SK-N-SH (cell line): ENCODE measurements at regions not wholly inside any gene's neighbourhood (a gene's known extent, or its start where the extent isn't known, plus 50 kb on each side); places are given as distances from the start of the nearest gene placed in this dataset.
A peak's percentile ranks its signal among the peaks of the same experiment; 100 is the strongest.

Source experiments
- CTCF ChIA-PET: fragments of 300-600, 350-600 bp; formaldehyde crosslinking; extraction: SDS; loops from one replicate; lab custom pipeline; 2021; lab: Yijun Ruan, JAX
- POLR2A ChIA-PET: fragments of 350-600 bp; sonication (Branson Sonifier 250); formaldehyde crosslinking; extraction: SDS; loops from one replicate; lab custom pipeline; 2020; ENCODE audit warnings: antibody characterized with exemption, inconsistent platforms; lab: Yijun Ruan, JAX
- DNase-seq: peaks from one replicate; pipeline ENCODE4 v3.0.0; 2012
- H2AFZ ChIP-seq: fragments of 200-600 bp; sonication (generic); 2 replicates; pipeline ENCODE4 v1.8.1; 2016; ENCODE audit warnings: antibody characterized with exemption, mild to moderate bottlenecking, low read depth
- H3F3A ChIP-seq: fragments of 200-600 bp; sonication (generic); replicated peaks from 2 replicates; pipeline ENCODE3; 2016; ENCODE audit warnings: antibody characterized with exemption, mild to moderate bottlenecking; ENCODE audit not compliant: insufficient read depth
- H3K27ac ChIP-seq, 2 experiments: fragments of 200-500 bp in 1 of 2; fragments of 200-600 bp in 1 of 2; sonication (Bioruptor generic) in 1 of 2; sonication (generic), shearing (Covaris generic) in 1 of 2; 2 replicates each; pipeline versions ENCODE4 v1.5.1 to v1.6.1; 2014 to 2016; ENCODE audit warnings: low read depth in 2 of 2, inconsistent platforms in 1 of 2, low read length in 1 of 2, mild to moderate bottlenecking in 1 of 2, mixed read lengths in 1 of 2
- H3K27me3 ChIP-seq: fragments of 200-600 bp; sonication (generic), shearing (Covaris generic); 2 replicates; pipeline ENCODE4 v1.6.1; 2016; ENCODE audit warnings: mixed run types; ENCODE audit not compliant: insufficient read depth
- H3K36me3 ChIP-seq, 2 experiments: fragments of 200-500 bp in 1 of 2; fragments of 200-600 bp in 1 of 2; sonication (Bioruptor generic) in 1 of 2; sonication (generic) in 1 of 2; replicated peaks in 1 of 2; 2 replicates each; pipeline versions ENCODE3 to v1.5.1; 2014 to 2016; ENCODE audit warnings: low read length in 1 of 2, mild to moderate bottlenecking in 1 of 2; ENCODE audit not compliant: insufficient read depth in 2 of 2, control insufficient read depth in 1 of 2
- H3K4me1 ChIP-seq, 2 experiments: fragments of 200-500 bp in 1 of 2; fragments of 200-600 bp in 1 of 2; sonication (Bioruptor generic) in 1 of 2; sonication (generic), shearing (Covaris generic) in 1 of 2; 2 replicates each; pipeline versions ENCODE4 v1.5.1 to v1.6.1; 2014 to 2016; ENCODE audit warnings: low read depth in 1 of 2, low read length in 1 of 2, mixed run types in 1 of 2; ENCODE audit not compliant: insufficient read depth in 2 of 2, control insufficient read depth in 1 of 2
- H3K4me2 ChIP-seq: fragments of 200-600 bp; sonication (generic), shearing (Covaris generic); 2 replicates; pipeline ENCODE4 v1.6.1; 2017; ENCODE audit warnings: mixed run types
- H3K4me3 ChIP-seq, 2 experiments: fragments of 200-500 bp in 1 of 2; fragments of 200-600 bp in 1 of 2; sonication (Bioruptor generic) in 1 of 2; sonication (generic), shearing (Covaris generic) in 1 of 2; 2 replicates each; pipeline versions ENCODE4 v1.5.1 to v1.8.1; 2014 to 2016; ENCODE audit warnings: low read depth in 2 of 2, inconsistent platforms in 1 of 2, low read length in 1 of 2, mild to moderate bottlenecking in 1 of 2, mixed read lengths in 1 of 2, moderate library complexity in 1 of 2
- H3K79me2 ChIP-seq: fragments of 200-600 bp; sonication (generic); 2 replicates; pipeline ENCODE4 v1.8.1; 2017; ENCODE audit warnings: mild to moderate bottlenecking; ENCODE audit not compliant: insufficient read depth
- H3K9ac ChIP-seq: fragments of 200-600 bp; sonication (generic); 2 replicates; pipeline ENCODE4 v1.6.1; 2017; ENCODE audit warnings: mixed run types
- H3K9me2 ChIP-seq: fragments of 200-600 bp; sonication (generic); 2 replicates; pipeline ENCODE4 v1.6.1; 2017; ENCODE audit warnings: mixed run types
- H3K9me3 ChIP-seq: fragments of 200-600 bp; sonication (generic); 2 replicates; pipeline ENCODE4 v1.6.1; 2017; ENCODE audit warnings: mixed run types, mild to moderate bottlenecking, moderate library complexity
- H4K20me1 ChIP-seq: fragments of 200-600 bp; sonication (generic); 2 replicates; pipeline ENCODE4 v1.6.1; 2017; ENCODE audit warnings: mild to moderate bottlenecking, mixed run types; ENCODE audit not compliant: insufficient read depth
- CHD2 ChIP-seq: fragments of 150-350 bp; IDR thresholded peaks from 2 replicates; pipeline ENCODE4 v1.6.1; 2018; ENCODE audit warnings: low read length; ENCODE audit not compliant: partially characterized antibody
- ELF1 ChIP-seq: IDR thresholded peaks from 2 replicates; pipeline ENCODE4 v1.4.0; 2012
- EP300 ChIP-seq, 2 experiments: IDR thresholded peaks; 2 replicates each; pipeline versions ENCODE4 v1.4.0 to v1.6.1; 2012; ENCODE audit warnings: borderline replicate concordance in 1 of 2, low read depth in 1 of 2, low read length in 1 of 2
- EZH2phosphoT487 ChIP-seq: fragments of 200-600 bp; sonication (generic); IDR thresholded peaks from 2 replicates; pipeline ENCODE4 v1.6.1; 2017; ENCODE audit warnings: low read depth, mixed run types, mild to moderate bottlenecking, antibody characterized with exemption, moderate library complexity, borderline replicate concordance
- FOSL2 ChIP-seq: IDR thresholded peaks from 2 replicates; pipeline ENCODE4 v1.4.0; 2012; ENCODE audit warnings: low read depth, mild to moderate bottlenecking, moderate library complexity, borderline replicate concordance
- GATA2 ChIP-seq: sonication (generic); formaldehyde crosslinking; IDR thresholded peaks from 2 replicates; pipeline ENCODE4 v1.5.0; 2020; ENCODE audit warnings: mild to moderate bottlenecking, missing genetic modification reagents
- IRF3 ChIP-seq: fragments of 150-350 bp; IDR thresholded peaks from 2 replicates; pipeline ENCODE4 v1.6.1; 2016; ENCODE audit warnings: mild to moderate bottlenecking, low read depth, low read length
- JUND ChIP-seq: IDR thresholded peaks from 2 replicates; pipeline ENCODE4 v1.4.0; 2012
- MAX ChIP-seq: IDR thresholded peaks from 2 replicates; pipeline ENCODE4 v1.4.0; 2012; ENCODE audit warnings: low read depth
- MEF2A ChIP-seq: IDR thresholded peaks from 2 replicates; pipeline ENCODE4 v1.4.0; 2012; ENCODE audit warnings: low read depth, borderline replicate concordance
- MXI1 ChIP-seq: IDR thresholded peaks from 2 replicates; pipeline ENCODE4 v1.6.1; 2012; ENCODE audit warnings: mild to moderate bottlenecking, low read depth, low read length, improper control_type of control experiment
- NFIC ChIP-seq: IDR thresholded peaks from 2 replicates; pipeline ENCODE4 v1.4.0; 2012; ENCODE audit warnings: borderline replicate concordance
- NRF1 ChIP-seq: IDR thresholded peaks from 2 replicates; pipeline ENCODE4 v1.6.1; 2012; ENCODE audit warnings: low read depth, mild to moderate bottlenecking, low read length
- POLR2AphosphoS5 ChIP-seq: IDR thresholded peaks from 2 replicates; pipeline ENCODE4 v1.6.1; 2012; ENCODE audit warnings: low read depth, low read length
- RCOR1 ChIP-seq: fragments of 150-350 bp; IDR thresholded peaks from 2 replicates; pipeline ENCODE4 v1.6.1; 2017; ENCODE audit warnings: antibody characterized with exemption, low read length
- RFX5 ChIP-seq: IDR thresholded peaks from 2 replicates; pipeline ENCODE4 v1.6.1; 2012; ENCODE audit warnings: mild to moderate bottlenecking, improper control_type of control experiment, low read length
- RXRA ChIP-seq: IDR thresholded peaks from 2 replicates; pipeline ENCODE4 v1.4.0; 2012; ENCODE audit warnings: low read depth, mild to moderate bottlenecking, borderline replicate concordance
- SIN3A ChIP-seq: IDR thresholded peaks from 2 replicates; pipeline ENCODE4 v1.6.1; 2012; ENCODE audit warnings: low read depth, mild to moderate bottlenecking, low read length, moderate library complexity, borderline replicate concordance
- SMC3 ChIP-seq: IDR thresholded peaks from 2 replicates; pipeline ENCODE4 v1.6.1; 2012; ENCODE audit warnings: low read depth, low read length, improper control_type of control experiment
- TAF1 ChIP-seq: IDR thresholded peaks from 2 replicates; pipeline ENCODE4 v1.6.1; 2012; ENCODE audit warnings: low read depth, mild to moderate bottlenecking, low read length, moderate library complexity, borderline replicate concordance
- TCF12 ChIP-seq: IDR thresholded peaks from 2 replicates; pipeline ENCODE4 v1.4.0; 2012
- TEAD4 ChIP-seq: IDR thresholded peaks from 2 replicates; pipeline ENCODE4 v1.4.0; 2012; ENCODE audit warnings: mild to moderate bottlenecking, borderline replicate concordance; ENCODE audit not compliant: insufficient read depth
- USF2 ChIP-seq: fragments of 150-350 bp; IDR thresholded peaks from 2 replicates; pipeline ENCODE4 v1.6.1; 2017; ENCODE audit warnings: antibody characterized with exemption, low read length, low read depth, borderline replicate concordance
- YY1 ChIP-seq: IDR thresholded peaks from 2 replicates; pipeline ENCODE4 v1.4.0; 2012; ENCODE audit warnings: low read depth, mild to moderate bottlenecking
- WGBS: methylation state at CpG from one replicate; pipeline ENCODE4 v1.1.6; 2017; ENCODE audit warnings: low lambda C conversion rate; 5-methylcytosine and 5-hydroxymethylcytosine counted together
- TF ChIP-seq, protein P1 (sequence below): fragments of 200-600 bp; sonication (generic); IDR thresholded peaks from 2 replicates; pipeline ENCODE4 v1.6.1; 2017; ENCODE audit warnings: antibody characterized with exemption, mild to moderate bottlenecking, moderate library complexity
- TF ChIP-seq, protein P2 (sequence below): IDR thresholded peaks from 2 replicates; pipeline ENCODE4 v1.4.0; 2012; ENCODE audit warnings: low read depth, borderline replicate concordance
- TF ChIP-seq, protein P3 (sequence below): IDR thresholded peaks from 2 replicates; pipeline ENCODE4 v1.4.0; 2012; ENCODE audit warnings: low read depth, borderline replicate concordance
- TF ChIP-seq, protein P4 (sequence below): IDR thresholded peaks from 2 replicates; pipeline ENCODE4; 2012

- Histone ChIP-seq H3K4me2 (peak overlapping the region; percentile 39; the same call in 1 of the 2 replicates), H3K4me1 (peaks cover 20 to 28% of the 10 kb centered on the region in 2 experiments; a peak in 3 of 4 replicates), H3K79me2 (no peaks in the 10 kb centered on the region), H3K9me2 (no peaks in the 10 kb centered on the region), H3K27ac (peak overlapping the region in 1 of 2 experiments; percentile 28; a peak in 1 of 4 replicates), H3K9ac (no peak overlapping the region), H3K27me3 (no peaks in the 10 kb centered on the region), H3F3A (peaks cover 9% of the 10 kb centered on the region), H3K36me3 (no peaks in the 10 kb centered on the region), H2AFZ (no peak overlapping the region; the same call in 1 of the 2 replicates), H4K20me1 (no peaks in the 10 kb centered on the region), H3K4me3 (no peak overlapping the region), H3K9me3 (no peaks in the 10 kb centered on the region)
- CTCF ChIA-PET = interaction anchor here (1.2 to 2.1 kb wide), 3 partner anchors 30 to 118 kb away, joined by 3 to 8 read pairs (median 3); no protein-coding TSS in a partner anchor
- no peak for TF ChIP-seq SMC3
- no peak for TF ChIP-seq FOSL2
- TF ChIP-seq, protein P1, sequence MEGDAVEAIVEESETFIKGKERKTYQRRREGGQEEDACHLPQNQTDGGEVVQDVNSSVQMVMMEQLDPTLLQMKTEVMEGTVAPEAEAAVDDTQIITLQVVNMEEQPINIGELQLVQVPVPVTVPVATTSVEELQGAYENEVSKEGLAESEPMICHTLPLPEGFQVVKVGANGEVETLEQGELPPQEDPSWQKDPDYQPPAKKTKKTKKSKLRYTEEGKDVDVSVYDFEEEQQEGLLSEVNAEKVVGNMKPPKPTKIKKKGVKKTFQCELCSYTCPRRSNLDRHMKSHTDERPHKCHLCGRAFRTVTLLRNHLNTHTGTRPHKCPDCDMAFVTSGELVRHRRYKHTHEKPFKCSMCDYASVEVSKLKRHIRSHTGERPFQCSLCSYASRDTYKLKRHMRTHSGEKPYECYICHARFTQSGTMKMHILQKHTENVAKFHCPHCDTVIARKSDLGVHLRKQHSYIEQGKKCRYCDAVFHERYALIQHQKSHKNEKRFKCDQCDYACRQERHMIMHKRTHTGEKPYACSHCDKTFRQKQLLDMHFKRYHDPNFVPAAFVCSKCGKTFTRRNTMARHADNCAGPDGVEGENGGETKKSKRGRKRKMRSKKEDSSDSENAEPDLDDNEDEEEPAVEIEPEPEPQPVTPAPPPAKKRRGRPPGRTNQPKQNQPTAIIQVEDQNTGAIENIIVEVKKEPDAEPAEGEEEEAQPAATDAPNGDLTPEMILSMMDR = no peak
- TF ChIP-seq NFIC = no peak
- TF ChIP-seq, protein P2, sequence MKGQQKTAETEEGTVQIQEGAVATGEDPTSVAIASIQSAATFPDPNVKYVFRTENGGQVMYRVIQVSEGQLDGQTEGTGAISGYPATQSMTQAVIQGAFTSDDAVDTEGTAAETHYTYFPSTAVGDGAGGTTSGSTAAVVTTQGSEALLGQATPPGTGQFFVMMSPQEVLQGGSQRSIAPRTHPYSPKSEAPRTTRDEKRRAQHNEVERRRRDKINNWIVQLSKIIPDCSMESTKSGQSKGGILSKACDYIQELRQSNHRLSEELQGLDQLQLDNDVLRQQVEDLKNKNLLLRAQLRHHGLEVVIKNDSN = no peak
- no peak for TF ChIP-seq TAF1
- no peak for TF ChIP-seq IRF3
- TF ChIP-seq JUND = no peak
- TF ChIP-seq ELF1 = no peak
- TF ChIP-seq RFX5 = no peak
- no peak for TF ChIP-seq EZH2phosphoT487
- peak; percentile 61 for TF ChIP-seq TCF12
- no peak for TF ChIP-seq MXI1
- TF ChIP-seq EP300 (IDR thresholded peaks at IDR 0.05; ENCODE audit: borderline replicate concordance in 1 of 2, low read depth in 1 of 2, low read length in 1 of 2) = no peak
- TF ChIP-seq RCOR1 = no peak
- 0 out of 2 replicates have a peak, but pooled peaks have one; percentile 31 for TF ChIP-seq MAX
- TF ChIP-seq MEF2A = no peak
- TF ChIP-seq YY1 = no peak
- no peak for TF ChIP-seq GATA2 (CRISPR knock-in tag)
- no peak for TF ChIP-seq CHD2
- TF ChIP-seq RXRA = peak; percentile 96
- TF ChIP-seq, protein P3, sequence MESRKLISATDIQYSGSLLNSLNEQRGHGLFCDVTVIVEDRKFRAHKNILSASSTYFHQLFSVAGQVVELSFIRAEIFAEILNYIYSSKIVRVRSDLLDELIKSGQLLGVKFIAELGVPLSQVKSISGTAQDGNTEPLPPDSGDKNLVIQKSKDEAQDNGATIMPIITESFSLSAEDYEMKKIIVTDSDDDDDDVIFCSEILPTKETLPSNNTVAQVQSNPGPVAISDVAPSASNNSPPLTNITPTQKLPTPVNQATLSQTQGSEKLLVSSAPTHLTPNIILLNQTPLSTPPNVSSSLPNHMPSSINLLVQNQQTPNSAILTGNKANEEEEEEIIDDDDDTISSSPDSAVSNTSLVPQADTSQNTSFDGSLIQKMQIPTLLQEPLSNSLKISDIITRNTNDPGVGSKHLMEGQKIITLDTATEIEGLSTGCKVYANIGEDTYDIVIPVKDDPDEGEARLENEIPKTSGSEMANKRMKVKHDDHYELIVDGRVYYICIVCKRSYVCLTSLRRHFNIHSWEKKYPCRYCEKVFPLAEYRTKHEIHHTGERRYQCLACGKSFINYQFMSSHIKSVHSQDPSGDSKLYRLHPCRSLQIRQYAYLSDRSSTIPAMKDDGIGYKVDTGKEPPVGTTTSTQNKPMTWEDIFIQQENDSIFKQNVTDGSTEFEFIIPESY = no peak
- no peak for TF ChIP-seq SIN3A
- peak; percentile 44; the same call in 1 of the 2 replicates for TF ChIP-seq TEAD4
- no peak for TF ChIP-seq POLR2AphosphoS5
- TF ChIP-seq NRF1 = no peak
- TF ChIP-seq, protein P4, sequence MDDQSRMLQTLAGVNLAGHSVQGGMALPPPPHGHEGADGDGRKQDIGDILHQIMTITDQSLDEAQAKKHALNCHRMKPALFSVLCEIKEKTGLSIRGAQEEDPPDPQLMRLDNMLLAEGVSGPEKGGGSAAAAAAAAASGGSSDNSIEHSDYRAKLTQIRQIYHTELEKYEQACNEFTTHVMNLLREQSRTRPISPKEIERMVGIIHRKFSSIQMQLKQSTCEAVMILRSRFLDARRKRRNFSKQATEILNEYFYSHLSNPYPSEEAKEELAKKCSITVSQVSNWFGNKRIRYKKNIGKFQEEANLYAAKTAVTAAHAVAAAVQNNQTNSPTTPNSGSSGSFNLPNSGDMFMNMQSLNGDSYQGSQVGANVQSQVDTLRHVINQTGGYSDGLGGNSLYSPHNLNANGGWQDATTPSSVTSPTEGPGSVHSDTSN = no peak
- no peak for TF ChIP-seq USF2
- WGBS = 49% methylated on average over 10 of the region's 10 CpGs
- POLR2A ChIA-PET = no interaction called here
- no peak for DNase-seq
These were observed 115.9 kb downstream of the ZFP36L2 start for GRCh38 chr2:43110442-43110871.
